Fibroblast of lung (primary cell): ENCODE measurements at regions not wholly inside any gene's neighbourhood (a gene's known extent, or its start where the extent isn't known, plus 50 kb on each side); places are given as distances from the start of the nearest gene placed in this dataset.

Source experiments
- CTCF ChIP-seq, 2 donors: IDR thresholded peaks in 1 of 2; conservative IDR thresholded peaks in 1 of 2; 1 replicate in 1 of 2; 2 replicates in 1 of 2; pipeline ENCODE4 v1.5.1; 2011 to 2012; ENCODE audit warnings: low read length in 2 of 2, control low read depth in 1 of 2, inconsistent platforms in 1 of 2, low read depth in 1 of 2, mild to moderate bottlenecking in 1 of 2
- EZH2 ChIP-seq: IDR thresholded peaks from 2 replicates; pipeline ENCODE4 v1.5.1; 2012; ENCODE audit warnings: low read length, control low read depth, mild to moderate bottlenecking; ENCODE audit errors: missing control alignments

- TF ChIP-seq CTCF (conservative IDR thresholded peaks at IDR 0.05 in 1 of 2, IDR thresholded peaks at IDR 0.05 in 1 of 2; ENCODE audit: low read depth in 1 of 2, low read length in 2 of 2) (no peak), EZH2 (no peak)
These were observed 184.6 kb upstream of the NAV3 start for GRCh38 chr12:77645966-77646598.
